Inferior parietal cortex (tissue), 1 donor: ENCODE measurements at regions not wholly inside any gene's neighbourhood (a gene's known extent, or its start where the extent isn't known, plus 50 kb on each side); places are given as distances from the start of the nearest gene placed in this dataset.

ENCODE experiments used
- DNase-seq: peaks from one replicate; pipeline ENCODE4 v3.0.0-alpha.2; 2016; ENCODE audit errors: extremely low spot score

- DNase-seq, result no peak
Observed at GRCh38 chr5:12022444-12022843, 118.2 kb upstream of the CTNND2 start.

GRCh38 chr5:12019306-12019705 lies 115.1 kb upstream of the CTNND2 start:
- DNase-seq, result no peak

DNA sequence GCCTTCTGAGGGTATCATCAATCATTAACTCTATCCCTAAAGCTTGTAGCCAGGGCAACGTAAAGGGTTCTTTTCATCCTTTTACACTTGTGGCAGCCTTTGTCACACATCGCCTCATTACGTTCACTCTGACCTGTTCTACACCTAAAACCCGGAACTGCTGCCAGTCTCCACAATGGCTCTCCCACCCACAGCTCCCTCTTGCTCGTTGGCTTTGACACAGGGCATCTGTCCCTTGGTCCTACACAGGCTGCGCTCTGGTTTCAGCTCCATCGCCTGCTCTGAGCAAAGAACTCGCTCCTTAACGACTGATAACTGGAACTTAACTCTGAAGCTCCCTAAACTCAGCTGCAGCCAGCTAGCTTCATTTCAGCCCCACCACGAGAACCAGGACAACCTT lies 112.8 kb upstream of the CTNND2 start:
- DNase-seq, result no peak

DNA sequence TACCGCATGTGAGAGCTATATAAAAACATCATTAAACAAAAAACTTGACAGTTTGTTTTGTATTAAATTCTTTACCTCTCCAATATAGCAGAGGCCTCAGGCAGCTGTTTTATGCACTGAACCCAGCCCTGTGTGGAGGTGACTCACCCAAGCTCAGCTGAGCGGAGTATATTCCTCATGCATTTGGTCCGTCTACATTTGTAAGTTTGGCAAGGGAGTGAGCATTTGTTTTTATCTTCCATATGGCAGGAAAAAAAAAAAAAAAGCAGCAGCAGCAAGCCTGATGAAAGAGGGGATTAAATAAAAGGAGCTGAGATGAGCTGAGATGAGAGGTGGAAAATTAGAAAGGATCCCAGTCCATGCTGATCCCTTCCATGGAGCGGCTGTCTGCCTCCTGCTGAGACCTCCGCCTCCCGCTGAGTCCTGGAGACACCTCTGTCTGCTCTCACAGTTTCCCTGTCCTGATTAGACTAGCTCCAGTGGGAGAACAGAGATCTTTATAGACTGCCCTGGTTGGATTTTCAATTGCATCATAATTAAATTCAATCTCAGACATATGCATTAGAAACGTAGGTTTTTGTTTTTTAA lies 112.0 kb upstream of the CTNND2 start:
- DNase-seq, result no peak

DNA sequence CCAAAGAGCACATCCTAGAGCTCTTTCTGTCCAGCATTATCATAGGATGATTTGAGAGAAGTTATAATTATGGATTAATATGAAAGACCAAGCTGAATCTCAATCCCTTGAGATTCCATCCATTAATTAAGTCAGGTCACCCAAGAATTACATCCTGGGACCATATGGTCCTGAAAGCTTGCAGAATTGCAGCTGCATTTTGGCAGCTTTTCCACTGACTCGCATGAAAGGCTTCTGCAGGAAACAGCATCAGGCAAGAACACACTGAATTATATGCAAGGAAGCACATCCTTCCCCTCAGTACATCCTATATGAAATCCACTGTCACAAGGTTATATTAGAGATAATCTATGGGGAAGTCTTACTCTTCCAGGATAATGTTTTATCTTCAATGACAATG lies 109.1 kb upstream of the CTNND2 start:
- no peak for DNase-seq

DNA sequence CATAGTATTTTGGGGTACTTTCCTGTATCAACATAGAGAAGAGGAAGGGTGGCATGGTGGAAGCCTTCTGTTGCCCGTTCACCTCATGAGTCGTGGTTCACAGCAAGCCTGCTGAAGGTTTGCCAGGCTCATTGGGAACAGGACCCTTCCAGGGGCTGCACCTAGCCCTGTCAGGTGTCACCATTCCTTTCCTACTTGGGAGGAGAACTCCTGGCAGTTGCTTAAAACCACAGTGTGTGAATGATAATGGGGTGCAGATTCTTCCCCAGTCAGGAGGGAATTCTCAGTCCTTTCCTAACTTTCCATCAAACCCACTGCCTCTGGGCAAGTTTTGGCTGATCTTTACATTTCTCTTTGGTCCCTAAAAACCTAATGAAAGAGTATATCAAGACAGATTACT lies 99.4 kb upstream of the CTNND2 start:
- no peak for DNase-seq

DNA sequence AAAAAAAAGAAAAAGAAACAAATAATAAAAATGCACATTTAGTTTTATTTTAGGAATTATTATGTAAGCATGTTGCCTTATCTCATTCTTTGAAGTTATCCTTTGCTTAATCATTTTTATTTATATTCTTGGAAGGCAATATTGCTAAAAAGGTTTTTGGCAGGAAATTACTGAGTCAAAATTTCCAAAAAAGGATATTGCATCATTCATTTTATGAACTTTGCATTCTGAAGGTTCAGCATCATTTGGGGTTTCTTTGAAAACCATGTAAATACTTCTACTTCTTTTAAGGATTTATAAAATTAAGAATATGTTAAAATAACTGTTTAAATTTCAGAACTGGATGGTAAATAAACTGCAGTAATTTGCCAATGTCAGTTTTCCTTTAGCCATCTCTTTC lies 94.2 kb upstream of the CTNND2 start:
- no peak for DNase-seq

DNA sequence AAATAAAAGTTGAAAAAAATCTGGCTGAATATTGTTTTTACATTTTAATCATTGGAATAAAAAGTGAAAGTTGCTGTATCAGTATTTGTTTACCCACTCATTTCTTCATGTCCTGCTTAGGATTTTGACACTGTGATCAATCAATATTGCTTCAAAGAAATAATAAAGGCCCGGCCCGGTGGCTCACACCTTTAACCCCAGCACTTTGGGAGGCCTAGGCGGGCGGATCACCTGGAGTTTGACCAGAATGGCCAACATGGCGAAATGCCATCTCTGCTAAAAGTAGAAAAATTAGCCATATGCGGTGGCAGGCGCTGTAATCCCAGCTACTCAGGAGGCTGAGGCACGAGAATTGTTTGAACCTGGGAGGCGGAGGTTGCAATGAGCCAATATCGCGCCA lies 93.7 kb upstream of the CTNND2 start:
- DNase-seq, result no peak

DNA sequence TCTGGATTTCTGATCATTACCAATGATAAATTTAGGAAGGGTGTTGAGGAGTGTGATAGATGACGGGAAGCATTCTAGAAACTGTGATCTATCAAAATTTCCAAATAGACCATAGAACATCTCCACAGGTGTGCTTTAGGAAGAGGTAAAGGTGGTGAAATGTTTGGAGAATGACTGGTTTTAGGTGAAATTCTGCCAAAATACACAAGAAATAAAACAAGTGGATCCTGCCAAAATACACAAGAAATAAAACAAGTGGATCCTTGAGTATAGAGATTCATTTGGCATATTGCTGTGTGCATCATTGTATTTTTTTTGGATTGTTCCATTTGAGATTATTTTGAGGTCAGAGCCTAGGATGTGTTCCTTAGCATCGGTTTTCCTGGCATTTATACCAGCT lies 88.3 kb upstream of the CTNND2 start:
- DNase-seq, result no peak

DNA sequence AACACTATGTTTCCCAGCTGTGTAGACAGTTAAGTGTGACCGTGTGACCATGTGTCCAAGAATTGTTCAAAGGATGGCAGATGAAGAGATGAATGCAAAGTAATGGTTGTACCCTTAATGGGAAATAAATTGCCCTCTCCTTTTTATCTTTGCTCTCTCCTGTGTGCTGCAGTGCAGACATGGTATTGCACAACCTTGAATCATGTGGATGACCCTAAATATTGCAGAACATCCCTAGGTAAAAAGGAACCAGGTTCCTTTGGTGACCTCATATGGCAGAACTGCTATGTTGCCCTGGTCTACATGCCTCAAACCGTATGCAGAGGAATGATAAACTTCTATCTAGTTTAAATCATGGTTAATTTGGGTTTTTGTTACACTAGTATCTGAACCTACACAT lies 81.7 kb upstream of the CTNND2 start:
- no peak for DNase-seq

DNA sequence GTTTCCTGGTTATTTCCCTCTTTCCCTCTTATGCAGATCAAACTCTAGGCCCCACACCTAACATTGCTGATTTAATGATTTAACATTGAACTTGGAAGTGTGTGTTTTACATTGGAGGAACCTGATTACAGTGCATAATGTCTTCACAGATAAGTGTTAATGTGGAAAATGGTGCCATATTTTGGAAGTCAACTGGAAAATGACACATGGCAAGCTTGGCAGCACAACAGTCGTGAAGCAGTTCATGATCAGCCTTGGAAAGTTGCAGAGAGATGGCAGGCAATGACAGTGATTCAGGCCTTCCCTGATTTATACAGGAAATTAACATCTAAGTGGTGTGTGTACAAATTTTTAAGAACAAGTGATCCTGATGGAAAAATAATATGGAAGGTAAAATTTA lies 80.0 kb upstream of the CTNND2 start:
- DNase-seq, result no peak

DNA sequence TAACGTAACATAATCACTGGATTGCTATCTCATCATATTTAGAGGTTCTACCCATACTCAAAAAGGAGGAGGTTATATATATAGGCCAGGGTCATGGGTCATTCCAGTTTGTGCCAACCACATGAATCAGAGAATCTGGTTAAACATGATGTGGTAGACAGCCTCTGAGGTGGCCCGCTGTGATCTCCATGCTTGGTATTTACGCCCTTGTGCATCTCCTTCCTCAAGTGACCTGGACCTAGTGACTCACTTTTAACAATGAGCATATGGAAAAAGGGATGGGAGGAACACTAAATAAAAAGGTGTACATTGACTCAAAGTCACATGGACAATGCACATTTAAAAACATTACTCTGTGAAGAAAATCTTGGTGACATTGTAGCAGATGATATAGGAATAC lies 77.7 kb upstream of the CTNND2 start:
- no peak for DNase-seq

- DNase-seq, result no peak
Observed at GRCh38 chr5:11977904-11978303, 73.7 kb upstream of the CTNND2 start.

DNA sequence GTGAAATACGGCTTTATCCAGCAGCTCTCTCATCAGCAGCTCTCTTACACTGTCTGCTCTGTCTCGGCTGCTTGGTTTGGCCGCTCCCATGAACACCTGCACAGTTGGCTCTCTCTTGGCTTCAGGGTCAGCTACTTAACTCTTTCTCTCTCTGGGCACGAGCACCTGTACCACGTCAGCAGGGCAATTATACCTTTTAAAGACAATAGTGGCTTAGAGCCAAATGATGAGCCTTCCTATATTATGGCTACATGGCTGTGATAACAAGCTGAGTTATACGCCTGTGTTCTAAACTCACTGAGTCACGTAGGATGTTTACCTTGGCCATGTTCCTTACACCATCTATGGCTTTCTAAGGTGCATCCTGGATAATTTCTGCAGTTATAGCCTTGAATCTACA lies 69.2 kb upstream of the CTNND2 start:
- DNase-seq, result no peak

DNA sequence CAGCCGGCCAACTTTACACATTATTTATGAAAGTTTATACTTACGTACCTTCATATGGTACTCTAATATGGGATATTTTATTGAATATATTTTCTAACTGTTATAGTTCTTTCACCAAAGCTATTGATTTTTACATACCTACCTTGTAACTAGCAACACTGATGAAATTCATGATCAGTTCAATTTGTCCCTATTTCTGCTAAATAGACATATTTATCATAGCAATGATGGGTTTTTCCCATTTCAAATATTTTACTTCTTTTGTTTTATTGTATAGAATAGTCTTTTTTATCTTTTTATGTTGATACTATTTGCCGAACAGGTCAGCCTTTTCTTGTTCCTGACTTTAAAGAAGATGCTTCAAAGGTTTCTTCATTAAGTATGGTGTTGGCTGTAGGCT lies 59.0 kb upstream of the CTNND2 start:
- DNase-seq, result no peak

- no peak for DNase-seq
Observed at GRCh38 chr5:11962122-11962521, 57.9 kb upstream of the CTNND2 start.

DNA sequence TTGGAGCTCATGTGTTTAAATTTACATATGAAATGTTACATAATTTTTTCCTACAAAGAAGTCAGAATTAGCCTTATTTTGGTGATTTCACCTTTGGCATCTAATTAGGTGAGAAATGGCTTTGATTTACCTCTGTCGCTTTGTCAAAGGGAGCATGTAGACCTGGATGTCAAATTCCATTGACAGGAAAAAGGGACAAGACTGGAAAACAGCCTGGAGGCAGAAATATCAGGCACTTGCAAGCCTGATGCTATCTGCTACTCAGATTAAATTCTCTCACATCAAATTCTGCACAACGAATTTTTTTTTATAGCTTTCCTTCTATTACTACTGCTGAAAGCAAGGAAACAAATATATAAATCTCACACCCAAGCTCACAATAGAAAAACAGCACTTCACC lies 54.1 kb upstream of the CTNND2 start:
- no peak for DNase-seq

DNA sequence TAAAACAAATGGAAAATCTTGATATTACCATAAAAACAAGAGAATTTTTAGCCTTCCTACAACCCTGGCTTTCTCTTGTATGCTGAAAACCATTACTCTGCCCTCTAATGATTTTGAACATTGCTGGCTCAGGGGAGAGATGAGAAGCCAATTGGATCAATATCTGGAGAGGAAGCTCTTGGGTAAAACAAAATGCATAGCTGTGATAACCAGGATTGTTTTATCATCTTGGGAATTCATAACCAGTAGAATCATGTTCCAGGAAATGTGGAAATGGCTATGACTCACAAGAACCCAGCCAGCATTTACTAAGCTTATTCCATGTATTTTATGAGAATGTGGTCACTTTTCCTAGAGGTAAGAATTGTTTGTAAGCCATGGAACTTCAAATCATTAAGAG lies 51.1 kb upstream of the CTNND2 start:
- no peak for DNase-seq
